GM23248 (cell line): ENCODE measurements at regions not wholly inside any gene's neighbourhood (a gene's known extent, or its start where the extent isn't known, plus 50 kb on each side); places are given as distances from the start of the nearest gene placed in this dataset.

ENCODE experiments used
- EZH2 ChIP-seq: fragments of 200-600 bp; sonication (generic); IDR thresholded peaks from 2 replicates; pipeline ENCODE4 v1.6.1; 2018; ENCODE audit warnings: antibody characterized with exemption, mild to moderate bottlenecking; ENCODE audit not compliant: insufficient read depth, poor library complexity, severe bottlenecking
- EZH2phosphoT487 ChIP-seq: fragments of 200-600 bp; sonication (generic); IDR thresholded peaks from 2 replicates; pipeline ENCODE4 v1.6.1; 2018; ENCODE audit warnings: antibody characterized with exemption, moderate library complexity, mild to moderate bottlenecking, low read depth; ENCODE audit not compliant: insufficient read depth

- no peak for TF ChIP-seq EZH2
- TF ChIP-seq EZH2phosphoT487 = no peak
These were observed 97.7 kb upstream of the DOCK9 start for GRCh38 chr13:99075268-99076191.
